ENCODE measurements at regions not wholly inside any gene's neighbourhood (a gene's known extent, or its start where the extent isn't known, plus 50 kb on each side); places are given as distances from the start of the nearest gene placed in this dataset.

- no peak for TF ChIP-seq SUZ12 (IDR thresholded peaks at IDR 0.05; ENCODE audit: extremely low read depth, insufficient read depth, insufficient read length)
- no peak for TF ChIP-seq YY1 (IDR thresholded peaks at IDR 0.05; ENCODE audit: insufficient read depth, insufficient read length)
- no peak for TF ChIP-seq ZNF274 (IDR thresholded peaks at IDR 0.05; ENCODE audit: low read depth, low read length)
Measured at GRCh38 chr14:106062502-106063272, 536.3 kb downstream of the TMEM121 start.

All from NT2/D1 (cell line).